Right lobe of liver (tissue), 4 donors: ENCODE measurements at regions not wholly inside any gene's neighbourhood (a gene's known extent, or its start where the extent isn't known, plus 50 kb on each side); places are given as distances from the start of the nearest gene placed in this dataset.

Experiments
- CTCF ChIP-seq, 4 donors: fragments of 200-600 bp in 3 of 4; fragments of 450-650 bp in 1 of 4; IDR thresholded peaks; one replicate each; pipeline versions ENCODE4 v1.5.1 to v1.8.0; 2016 to 2022; ENCODE audit warnings: antibody characterized with exemption in 4 of 4, mild to moderate bottlenecking in 2 of 4
- POLR2A ChIP-seq: fragments of 450-650 bp; IDR thresholded peaks from one replicate; pipeline ENCODE4 v1.6.1; 2017; ENCODE audit warnings: antibody characterized with exemption, mild to moderate bottlenecking
- donor health status: DM: no; HTN: no; CAD: no.
- donor health status: DM: no; HTN: no; CAD: no.
- donor health status: DM: no; HTN: yes; CAD: no.

- no peak for TF ChIP-seq CTCF (IDR thresholded peaks at IDR 0.05)
- TF ChIP-seq POLR2A: no peak
Measured at GRCh38 chr16:85216522-85217375, 104.5 kb upstream of the CIBAR2 start.
